ENCODE measurements at regions not wholly inside any gene's neighbourhood (a gene's known extent, or its start where the extent isn't known, plus 50 kb on each side); places are given as distances from the start of the nearest gene placed in this dataset.

DNA sequence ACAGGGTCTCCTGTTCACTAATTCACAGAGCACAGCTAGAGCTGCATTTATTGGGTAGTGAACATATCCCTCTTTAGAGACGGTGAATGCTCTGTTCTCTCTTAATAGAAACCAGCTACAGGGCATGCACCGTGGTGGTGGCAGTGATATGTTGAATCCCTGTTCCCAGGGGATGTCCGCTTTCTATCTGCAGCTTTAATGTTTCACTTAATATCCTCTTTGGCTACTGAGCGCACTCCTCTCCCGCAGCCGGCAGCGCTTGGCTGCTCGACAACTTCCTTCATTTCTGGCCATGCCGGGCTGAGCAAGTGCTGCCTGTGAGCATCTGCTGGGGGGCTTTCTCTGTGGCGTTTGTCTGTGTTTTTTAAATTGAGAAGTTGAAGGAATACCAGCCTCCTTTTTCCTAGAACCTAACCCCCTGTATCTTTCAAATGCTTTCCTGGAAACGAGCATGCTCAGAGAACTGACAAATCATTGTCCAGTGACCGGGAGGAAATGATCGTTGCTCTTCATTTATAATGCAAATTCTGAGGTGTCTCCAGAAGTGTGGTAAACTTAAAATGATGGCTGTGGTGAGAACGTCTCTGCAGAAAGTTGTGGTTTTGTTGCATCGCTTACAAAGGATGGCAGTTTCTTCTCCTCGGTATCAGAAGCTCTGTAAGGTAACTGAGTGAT, 297.9 kb downstream of the UTRN start:
- peak; percentile 11 for DNase-seq

DNA sequence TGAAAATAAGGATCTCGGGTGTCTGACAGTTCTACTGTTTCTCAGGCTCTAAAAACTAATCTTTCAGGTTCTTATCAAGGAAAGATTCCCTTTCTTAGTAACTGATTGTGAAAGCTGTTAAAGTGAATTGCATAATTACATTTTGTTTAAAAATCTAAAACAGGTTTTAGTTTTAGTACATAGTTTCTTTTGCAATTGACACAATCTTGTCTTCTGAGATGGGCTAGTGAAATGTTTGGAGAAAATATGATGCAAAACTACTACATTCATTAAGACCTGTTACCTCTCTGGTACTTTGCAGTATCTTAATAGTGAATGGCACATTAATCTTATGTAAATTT, 298.4 kb downstream of the UTRN start:
- DNase-seq = no peak

DNA sequence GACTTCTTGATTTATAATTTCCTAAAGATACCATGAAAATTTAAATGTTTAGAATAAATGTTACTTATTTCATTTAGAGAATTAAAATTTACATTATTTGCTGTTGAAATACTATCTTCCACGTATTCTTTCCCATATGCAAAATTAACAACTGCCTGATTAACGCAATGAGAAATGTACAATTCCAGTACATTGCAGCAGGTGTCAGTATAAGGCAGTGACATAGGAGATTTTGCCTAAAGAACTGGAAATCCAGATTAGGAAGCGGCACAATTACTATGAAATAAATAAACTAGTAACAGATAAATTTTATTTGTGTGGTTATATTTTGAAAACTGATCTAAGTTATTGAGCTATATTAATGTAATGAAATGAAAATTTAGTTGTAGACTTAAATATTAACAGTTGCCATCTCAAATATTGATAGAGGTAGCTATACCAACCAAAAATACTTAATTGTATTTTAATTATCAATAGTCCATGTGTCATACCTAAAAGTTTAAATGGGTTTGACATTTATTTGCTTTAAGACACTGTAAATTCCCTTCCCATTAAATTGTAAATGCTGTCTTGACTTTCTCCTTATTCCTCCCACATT, 300.2 kb downstream of the UTRN start:
- peak; percentile 2 for DNase-seq

DNA sequence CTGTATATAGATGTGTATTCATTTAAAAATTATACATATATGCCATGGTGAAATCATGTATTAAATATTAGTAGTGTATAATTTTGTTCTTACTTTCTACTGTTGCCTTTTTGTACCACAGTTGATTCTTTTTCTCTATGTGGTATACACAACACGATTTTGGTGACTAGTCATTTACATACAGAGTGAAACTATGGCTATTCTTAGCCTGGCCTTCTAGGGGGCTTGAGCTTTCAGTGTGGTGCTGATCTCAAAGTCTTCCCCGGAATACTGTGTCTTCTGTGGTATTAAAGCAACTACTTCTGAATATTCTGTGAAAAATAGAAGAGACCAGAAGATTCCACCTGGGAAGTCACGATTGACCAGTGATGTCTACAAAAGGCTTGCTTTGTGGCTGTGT, 301.9 kb downstream of the UTRN start:
- no peak for DNase-seq

DNA sequence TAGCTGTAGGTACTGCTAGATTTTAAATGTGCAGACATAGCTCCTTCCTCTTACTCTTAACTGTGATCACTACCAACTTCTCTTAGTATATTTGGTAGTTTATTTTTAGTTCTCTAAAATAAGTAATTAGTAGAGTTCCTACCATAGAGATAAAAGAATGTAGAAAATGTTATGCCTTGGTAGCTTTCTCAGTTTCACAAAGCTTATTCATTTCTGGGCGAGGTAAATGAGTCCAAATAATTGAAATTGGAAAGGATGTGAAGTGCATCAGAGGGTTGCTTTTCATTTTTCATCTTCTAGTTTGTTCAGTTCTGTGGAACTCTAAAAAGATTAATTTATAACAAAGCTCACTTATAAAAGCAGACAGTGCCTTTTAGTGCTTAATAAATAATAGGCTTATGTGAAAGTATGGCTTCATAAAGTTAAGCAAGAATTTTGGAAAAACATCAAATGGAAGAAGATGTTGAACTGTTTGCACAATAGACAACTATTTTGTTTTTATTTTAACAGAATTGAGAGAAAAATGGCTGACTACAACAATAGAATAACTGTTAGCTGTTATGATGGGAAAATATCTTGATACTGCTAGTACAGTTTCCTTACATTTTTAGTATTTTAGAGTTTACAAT, 303.7 kb downstream of the UTRN start:
- no peak for DNase-seq

DNA sequence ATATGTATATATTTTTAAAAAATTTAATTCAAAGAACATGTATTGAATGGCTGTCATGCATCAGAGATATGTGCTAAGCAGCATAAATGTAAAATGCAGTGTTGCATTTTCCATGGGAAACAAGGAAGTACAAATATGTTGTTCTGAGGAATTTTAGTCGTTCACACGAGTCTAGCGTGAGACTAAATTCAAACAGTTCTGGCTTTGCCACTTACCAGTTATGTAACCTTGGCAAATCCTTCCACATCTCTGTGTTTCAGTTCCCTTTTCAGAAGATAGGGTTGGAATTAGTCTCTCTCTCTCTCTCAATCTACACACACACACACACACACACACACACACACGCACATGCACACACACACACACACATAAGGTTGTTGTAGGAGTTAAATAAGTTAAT, 305.4 kb downstream of the UTRN start:
- DNase-seq = no peak

DNA sequence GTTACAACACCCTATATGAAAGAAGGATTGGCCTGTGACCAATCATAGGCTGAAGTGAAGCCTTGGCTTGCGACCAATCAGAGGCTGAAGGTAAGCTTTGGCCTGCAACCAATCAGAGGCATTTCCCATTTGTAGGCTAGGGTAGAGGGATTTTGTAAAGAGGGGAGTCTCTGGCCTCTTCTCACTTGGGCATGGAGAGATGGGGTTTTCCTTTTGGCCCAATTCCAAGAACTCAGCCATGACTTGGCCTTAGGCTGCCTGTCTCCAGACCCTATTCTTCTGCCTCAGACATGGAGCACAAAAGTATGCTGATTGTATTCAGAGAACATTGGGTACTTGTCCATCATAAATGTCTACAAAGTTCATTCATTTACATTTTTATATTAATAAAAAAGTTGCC, 308.3 kb downstream of the UTRN start:
- no peak for DNase-seq

DNA sequence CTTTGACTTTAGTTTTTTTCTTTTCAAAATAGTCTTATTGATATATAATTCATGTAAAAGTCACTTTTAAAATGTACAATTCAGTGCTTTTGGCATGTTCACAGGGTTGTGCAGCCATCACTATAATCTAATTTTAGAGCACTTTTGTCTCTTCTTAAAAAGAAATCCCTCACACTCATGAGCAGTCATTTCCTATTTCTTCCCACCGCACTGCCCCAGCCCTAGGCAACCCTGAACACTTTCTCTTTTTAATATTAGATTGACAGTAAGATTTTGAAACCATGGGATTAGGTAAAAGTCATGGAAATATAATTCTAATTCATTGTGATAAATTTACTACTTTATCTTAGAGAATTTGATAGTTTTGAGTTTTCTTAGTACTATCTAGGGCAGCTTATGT, 309.4 kb downstream of the UTRN start:
- DNase-seq = no peak

DNA sequence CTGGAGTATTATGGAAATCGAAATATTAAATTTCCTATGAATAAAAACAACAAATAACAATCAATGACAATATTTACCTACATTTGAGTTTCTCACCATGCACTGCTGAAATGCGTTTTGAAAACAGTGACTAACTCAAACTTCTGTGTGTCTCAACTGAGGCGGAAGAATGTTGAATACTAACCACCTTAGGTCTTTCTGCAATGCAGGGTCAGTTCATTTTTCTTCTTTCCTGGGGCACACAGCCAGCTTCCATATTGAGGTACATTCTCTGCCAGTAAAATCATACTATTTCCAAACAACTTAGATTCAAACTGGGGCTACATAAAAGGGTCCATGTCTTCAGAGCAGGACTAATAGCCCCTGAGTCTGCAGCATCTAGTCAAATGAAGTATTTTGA, 310.1 kb downstream of the UTRN start:
- DNase-seq = no peak

DNA sequence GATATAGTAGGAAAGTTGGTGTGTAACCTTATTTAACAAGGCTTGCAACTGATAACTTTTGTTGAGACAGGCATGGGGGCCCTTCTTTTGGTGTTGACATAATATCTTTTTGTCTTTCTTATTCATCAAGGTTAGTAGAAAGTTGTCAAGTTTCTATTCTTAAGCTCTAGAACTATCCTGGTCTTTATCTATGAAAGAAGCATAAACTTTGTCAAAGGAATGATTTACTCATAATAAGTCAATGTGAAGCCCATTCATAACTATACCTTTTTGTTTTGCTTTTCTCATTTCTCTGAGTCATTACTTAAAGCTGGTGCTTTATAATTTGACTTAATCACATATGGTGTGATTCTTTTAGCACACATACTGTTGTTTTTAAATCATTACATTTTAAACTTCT, 312.4 kb downstream of the UTRN start:
- no peak for DNase-seq

DNA sequence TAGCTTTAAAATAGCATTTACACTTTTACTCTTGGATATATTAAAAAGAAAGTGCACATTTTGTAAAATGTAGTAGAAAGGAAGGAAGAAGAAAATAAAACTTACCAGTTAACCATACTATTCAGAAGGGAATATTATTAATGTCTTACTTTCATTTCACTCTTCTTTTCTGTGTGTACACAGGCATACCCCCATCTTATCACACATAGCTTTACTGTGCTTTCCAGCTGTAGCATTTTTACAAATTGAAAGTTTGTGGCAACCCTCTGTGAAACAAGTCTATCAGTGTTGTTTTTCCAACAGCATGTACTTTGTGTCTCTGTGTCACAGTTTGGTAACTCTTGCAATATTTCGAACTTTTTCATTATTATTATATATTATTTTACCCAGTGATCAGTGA, 314.5 kb downstream of the UTRN start:
- DNase-seq = no peak

DNA sequence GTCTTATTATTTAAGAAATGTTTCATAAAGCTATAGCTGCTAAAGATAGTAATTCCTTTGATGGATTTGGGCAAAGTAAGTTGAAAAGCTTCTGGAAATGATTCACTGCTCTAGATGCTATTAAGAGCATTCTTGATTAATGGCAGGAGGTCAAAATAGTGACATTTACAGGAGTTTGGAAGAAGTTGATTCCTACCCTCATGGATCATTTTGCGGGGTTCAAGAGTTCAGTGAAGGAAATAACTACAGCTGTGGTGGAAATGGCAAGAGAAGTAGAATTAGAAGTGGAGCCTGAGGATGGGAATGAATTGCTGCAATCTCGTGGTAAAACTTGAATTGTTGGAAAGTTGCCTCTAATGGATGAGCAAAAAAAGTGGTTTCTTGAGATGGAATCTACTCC, 316.1 kb downstream of the UTRN start:
- no peak for DNase-seq

DNA sequence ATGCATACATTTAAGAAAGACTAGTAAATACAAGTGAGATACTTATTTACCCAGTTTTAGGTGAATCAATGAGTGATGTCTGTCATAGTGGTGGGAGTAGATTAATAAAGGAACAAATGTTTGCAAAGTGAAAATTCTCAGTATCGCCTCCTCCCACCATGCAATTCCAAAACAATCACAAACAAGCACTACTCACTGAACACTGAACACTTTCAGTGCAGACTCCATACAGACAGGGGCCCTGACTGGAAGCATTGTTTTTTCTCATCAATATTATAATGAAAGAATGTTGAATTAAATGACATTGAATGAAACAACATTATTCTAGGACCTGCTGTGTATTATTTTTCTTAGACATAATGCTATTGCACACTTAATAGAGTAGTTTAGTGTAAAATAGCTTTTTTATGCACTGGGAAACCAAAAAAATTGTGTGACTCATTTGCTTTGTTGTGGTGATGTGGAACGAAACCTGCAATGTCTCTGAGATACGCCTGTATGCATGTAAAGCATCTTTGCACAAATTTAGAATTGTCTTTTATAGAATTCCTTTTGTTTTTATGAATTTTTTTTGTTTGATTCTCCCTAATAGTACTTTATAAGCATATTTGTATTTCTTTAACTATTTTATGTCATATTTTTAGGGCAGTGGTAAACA, 317.5 kb downstream of the UTRN start:
- DNase-seq = no peak

DNA sequence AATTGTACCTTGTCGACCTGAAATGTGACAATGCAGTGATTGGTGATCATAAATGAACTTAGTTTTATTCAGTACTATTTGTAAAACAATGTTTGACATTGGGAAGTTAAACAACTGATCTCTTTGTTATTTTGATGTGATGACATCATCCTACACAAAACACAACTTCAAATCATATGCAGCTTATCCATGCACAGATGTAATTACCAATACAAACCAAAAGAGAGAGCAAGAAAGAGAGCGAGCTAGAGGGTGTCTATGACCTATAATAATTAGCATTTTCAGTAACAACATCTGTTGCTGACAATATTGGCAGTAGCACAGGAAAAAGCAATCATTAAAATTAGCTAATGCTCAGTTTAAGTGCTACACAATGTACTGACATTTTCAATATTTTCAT, 320.9 kb downstream of the UTRN start:
- DNase-seq = no peak

DNA sequence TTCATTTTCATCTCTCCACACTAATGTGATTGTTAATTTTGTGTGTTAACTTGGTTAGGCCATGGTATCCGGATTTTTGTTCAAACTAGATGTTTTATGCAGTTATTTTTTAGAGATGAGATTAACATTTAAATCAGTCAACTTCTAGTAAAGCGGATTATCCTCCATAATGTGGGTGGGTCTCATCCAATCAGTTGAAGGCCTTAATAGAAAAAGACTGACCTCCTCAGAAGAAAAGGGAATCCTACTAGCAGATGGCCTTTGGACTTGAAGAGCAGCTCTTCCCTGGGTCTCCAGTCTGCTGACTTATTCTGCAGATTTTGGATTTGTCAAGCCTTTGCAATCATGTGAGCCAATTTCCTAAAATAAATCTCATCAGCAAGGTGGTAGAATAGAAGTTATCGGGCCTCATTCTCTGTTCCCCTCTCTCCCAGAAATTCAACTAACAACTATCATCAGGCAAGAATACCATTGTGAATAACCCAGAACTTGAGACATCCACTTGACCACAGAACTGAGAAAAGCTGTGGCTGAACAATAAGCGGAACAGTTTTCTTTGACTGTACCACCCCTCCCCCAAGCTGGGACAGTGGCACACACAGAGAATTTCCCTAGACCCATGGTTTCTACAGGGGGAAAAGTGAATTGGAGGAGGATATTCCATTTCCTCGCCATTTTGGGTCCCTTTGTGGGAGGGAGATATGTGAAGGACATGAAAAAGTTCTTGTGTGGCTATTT, 323.0 kb downstream of the UTRN start:
- no peak for DNase-seq

DNA sequence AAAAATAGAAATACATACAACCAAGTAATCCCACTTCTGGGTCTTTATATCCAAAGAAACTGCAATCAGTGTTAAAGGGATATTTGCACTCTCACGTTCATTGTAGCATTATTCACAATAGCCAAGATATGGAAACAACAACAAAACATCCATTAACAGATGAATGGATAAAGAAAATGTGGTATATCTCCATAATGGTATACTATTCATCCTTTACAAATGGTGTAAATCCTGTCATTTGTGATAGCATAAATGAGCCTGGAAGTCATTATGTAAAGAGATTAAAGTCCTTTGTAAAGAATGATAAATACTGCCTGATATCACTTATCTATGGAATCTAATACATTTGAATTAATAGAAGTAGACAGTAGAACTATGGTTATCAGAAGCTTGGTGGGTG, 327.7 kb downstream of the UTRN start:
- DNase-seq = no peak

DNA sequence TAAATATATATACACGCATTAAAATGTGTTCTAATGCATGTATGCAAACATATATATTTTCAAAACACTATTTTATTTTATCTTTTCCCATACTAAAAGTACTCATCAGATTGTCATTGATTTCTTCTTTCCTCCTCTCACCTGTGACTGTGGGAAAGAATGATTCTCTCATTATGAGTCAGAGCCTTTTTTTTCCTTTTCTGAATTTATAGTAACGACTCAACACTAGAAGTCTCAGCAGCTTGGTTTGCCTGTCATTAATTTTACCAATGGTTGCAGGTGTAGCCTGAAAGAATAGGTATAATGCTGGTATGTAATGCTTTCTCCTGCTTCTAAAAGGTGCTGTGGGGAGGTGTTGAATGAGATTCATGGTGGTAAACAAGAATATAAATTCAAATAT, 328.7 kb downstream of the UTRN start:
- DNase-seq = no peak

DNA sequence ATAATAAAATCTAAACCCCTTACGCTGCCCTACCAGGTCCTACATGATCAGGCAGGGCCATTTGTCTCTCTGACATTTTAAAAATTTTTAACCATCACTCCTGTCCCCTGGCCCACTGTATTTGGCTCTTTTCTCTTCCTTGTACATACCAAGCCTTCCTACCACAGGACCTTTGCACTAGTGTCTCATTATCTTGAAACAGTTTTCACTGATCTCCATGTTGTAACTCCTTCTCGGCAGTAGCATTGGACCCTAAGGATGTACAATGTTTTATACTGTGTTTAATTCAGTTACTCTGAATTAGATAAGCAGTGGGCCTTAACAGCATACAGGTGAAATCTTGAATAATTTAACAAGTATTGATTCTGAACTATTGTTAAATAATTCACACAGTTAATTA, 330.7 kb downstream of the UTRN start:
- no peak for DNase-seq

DNA sequence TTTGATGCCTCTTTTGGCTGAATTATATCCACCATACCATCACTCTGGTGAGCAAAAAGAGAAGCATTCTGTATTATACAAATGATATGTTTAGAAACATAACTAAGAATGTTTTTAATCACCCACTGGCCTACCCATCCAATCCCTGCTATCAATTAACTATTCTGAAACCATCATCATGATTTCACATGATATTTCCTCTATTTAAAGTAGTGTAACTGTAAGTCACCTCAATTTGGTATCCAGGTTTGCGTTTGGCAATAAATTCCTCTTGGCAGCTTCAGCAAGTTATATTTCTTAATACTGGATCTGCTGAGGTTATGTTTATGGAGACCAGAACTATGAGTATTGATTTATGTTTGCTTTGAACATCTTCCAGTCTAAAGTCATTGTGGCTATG, 332.1 kb downstream of the UTRN start:
- no peak for DNase-seq

DNA sequence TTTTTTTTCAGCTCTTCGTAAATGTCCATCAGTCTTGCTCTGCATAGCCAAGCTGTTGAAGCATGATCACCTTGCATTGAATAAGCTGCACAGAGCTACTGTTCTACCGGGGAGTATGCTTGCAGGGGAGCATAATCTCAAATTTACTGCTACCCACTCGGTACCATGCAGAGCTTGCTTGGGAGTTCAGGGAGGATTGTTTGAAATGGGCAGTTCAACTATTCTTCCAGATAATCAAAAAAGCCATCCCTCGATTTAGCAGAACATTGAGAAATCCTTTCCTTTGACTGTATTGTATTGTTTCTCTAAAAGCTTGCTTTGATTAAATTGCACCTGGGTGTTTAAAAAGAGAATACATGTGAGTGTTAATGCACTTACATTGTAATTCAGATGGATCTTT, 332.6 kb downstream of the UTRN start:
- no peak for DNase-seq

DNA sequence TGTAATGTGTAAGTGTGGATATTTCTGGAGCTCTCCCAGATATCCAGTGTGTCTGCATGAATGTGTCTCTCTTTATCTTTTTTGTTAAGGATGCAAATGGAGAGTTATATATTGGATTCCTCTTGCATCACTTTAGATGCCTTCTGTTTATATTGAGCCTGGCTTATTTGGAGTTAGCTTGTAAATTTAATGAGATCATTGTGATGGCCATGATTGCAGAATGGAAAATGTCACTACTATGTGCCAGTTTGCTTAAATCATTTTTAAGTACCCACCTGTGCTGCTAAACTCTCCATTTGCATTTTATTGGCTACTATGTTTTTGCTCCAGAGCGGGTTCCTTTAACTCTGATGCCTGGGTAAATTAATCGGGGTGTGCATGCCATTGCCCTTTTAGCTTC, 334.8 kb downstream of the UTRN start:
- DNase-seq = no peak

DNA sequence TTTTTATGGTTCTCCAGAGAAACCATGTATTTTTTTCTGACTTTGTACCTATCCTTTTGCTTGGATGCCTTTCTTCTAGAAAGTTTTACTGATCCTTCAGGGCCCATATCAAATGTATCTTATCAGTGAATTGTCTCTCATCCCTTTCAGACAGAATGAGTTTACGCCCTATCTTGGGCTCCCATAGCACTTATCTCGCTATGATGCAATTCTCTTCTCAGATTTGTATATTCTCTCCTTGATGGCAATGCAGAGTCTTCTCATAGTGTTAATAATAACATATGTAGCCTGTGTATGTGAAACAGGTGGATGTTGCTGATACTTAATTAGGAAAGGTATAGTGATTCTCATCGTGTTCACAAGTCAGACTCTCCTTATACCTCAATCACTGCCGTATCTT, 336.2 kb downstream of the UTRN start:
- no peak for DNase-seq

DNA sequence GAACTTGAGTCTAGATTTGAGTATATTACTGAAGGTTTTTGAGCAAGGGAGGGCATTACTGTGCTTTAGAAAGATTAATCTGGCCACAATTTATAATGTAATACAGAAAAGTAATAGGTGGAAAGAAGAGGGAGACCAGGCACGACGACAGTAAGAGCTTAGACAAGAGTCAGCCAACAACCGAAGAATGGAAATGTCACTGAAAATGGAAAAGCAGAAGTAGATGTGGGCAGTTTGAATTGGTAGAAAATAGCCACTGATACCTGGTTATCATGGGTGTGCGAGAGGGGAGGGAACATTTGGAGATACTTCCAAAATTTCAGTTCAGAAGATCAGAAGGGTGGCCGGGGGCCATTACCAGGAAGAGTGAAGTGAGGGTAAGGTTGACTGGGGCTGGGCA, 339.1 kb downstream of the UTRN start:
- DNase-seq = no peak

DNA sequence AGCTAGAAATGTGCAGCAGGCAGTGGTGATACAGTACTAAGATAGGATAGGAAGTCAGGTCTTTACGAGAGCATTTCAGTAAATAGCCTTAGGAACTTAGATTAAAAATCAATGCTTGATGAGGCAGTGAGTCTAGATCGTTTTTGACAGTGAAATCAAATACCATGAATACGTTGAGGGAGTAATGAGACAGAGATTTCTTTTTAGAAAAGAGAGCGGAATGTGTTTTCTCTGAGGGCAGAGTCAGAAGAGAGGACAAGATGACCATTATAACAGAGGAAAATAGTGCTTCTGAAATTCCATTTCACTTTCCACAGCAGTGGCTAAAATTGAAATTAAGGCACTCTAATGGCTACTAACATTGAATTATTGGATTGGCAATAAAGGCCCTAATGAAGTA, 339.6 kb downstream of the UTRN start:
- DNase-seq = no peak
